GM19397 (cell line): ENCODE measurements at regions not wholly inside any gene's neighbourhood (a gene's known extent, or its start where the extent isn't known, plus 50 kb on each side); places are given as distances from the start of the nearest gene placed in this dataset.

ENCODE experiments used
- ATAC-seq: cut with Tn5 transposase; IDR thresholded peaks from one replicate; pipeline ENCODE4 v1.9.1; 2021; ENCODE audit warnings: mild to moderate bottlenecking, moderate library complexity; ENCODE audit not compliant: unreplicated experiment

- ATAC-seq: no peak
Measured at GRCh38 chr15:96274087-96274440, 56.4 kb upstream of the NR2F2 start.

GRCh38 chr15:96274698-96275097 is 55.8 kb upstream of the NR2F2 start:
- ATAC-seq: no peak

- no peak for ATAC-seq
Measured at GRCh38 chr15:96276438-96277210, 53.9 kb upstream of the NR2F2 start.
